Stimulated activated CD4-positive, alpha-beta T cell treated with anti-CD3 and anti-CD28 coated beads, Interleukin-15, amount 100 ng/mL, for 1 hour (primary cell): ENCODE measurements at regions not wholly inside any gene's neighbourhood (a gene's known extent, or its start where the extent isn't known, plus 50 kb on each side); places are given as distances from the start of the nearest gene placed in this dataset.

Source experiments
- DNase-seq, 2 donors: peaks; one replicate each; pipeline ENCODE4 v3.0.0-alpha.2; 2020; ENCODE audit warnings: low read depth in 1 of 2, low spot score in 1 of 2

DNA sequence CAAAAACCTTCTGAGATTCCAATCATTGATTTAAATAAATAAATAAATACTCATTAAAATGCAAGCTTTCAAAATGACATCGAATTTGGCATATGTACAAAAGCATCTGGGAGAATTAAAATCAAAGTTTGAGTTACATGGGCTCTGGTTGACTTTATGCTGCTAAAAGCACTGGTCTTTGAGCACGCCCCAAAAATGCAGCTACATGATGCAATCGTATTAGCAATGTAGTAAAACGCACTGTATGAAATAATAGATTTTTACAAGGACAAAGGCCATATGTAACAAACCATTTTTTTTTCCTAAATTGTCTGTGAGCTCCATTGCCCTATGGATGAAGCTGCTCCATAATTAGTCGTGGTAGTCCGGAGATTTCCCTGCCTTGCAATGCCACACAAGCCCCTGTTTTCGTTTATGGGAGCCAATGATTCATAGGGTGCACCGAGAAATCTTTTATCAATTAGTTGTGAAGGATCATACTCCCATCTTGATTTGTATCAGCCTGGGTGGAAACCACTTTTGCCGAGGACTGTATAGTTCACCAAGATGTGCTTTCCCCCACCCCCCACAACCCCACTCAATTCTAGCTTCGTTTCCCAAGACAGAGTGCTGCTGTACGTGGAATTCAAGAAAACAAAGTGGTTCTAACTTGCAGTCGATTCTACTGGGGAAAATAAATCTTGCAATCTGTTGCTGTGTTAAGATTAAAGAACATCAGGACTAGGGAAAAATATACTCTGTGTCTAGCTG lies 268.4 kb downstream of the IRS1 start:
- no peak for DNase-seq

DNA sequence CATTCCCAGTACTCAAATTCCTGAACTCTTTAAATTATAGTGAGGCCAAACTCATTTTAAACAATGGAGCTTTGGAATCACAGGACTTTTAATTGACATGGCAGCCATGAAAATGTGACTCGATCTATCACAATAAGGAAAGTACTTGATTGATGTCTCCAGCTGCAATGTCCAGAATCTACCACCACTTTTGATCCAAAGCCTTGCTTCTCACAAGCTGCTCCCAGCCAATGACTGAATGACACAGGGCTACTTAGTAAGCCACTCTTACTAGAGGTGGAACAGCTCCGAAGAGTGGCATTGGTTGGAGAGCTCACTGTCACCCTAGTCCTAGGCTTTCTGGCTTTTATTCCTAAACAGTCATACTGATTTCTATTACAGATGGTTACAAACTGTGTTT lies 270.1 kb downstream of the IRS1 start:
- no peak for DNase-seq

- DNase-seq, result no peak
These were observed 272.9 kb downstream of the IRS1 start for GRCh38 chr2:226526716-226527115.

- no peak for DNase-seq
These were observed 275.2 kb downstream of the IRS1 start for GRCh38 chr2:226524381-226524843.

- DNase-seq, result no peak
These were observed 278.9 kb downstream of the IRS1 start for GRCh38 chr2:226520723-226521122.

DNA sequence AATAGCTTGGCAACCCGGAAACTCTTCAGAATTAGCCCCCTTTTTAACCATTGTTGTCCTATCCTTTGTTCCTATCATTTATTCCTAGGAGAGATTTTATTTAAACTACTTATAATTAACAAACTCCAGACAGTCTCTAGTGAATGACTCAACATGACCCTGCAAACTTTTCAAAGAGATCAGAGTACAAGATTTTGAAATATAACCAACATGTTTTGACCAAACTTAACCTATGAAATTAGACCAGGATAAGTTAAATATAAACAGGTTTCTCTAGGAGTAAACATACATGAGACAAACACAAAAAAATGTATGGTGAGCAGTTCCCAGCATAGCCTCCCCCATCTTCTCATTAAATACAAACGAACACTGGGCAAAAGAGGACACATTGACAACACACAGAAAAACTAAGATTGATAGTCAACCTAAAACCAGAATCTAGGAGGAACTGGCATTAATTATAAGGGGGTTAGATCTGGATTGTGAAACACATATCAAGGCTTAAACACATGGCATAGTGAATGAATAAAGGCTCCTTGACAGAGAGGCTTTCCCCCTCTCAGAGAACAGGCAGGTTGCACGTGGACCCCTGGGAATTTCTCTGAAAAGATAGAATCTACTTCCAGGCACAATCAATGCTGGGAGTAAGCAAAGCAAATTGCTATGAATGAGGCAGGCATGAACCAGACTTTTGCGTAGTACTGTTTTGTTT lies 284.1 kb downstream of the IRS1 start:
- no peak for DNase-seq

- DNase-seq, result no peak
These were observed 284.7 kb downstream of the IRS1 start for GRCh38 chr2:226514895-226515294.

- DNase-seq, result no peak
These were observed 288.3 kb downstream of the IRS1 start for GRCh38 chr2:226511311-226511710.

GRCh38 chr2:226508683-226509082 lies 290.9 kb downstream of the IRS1 start:
- DNase-seq, result no peak

GRCh38 chr2:226508005-226508404 lies 291.6 kb downstream of the IRS1 start:
- DNase-seq, result no peak

DNA sequence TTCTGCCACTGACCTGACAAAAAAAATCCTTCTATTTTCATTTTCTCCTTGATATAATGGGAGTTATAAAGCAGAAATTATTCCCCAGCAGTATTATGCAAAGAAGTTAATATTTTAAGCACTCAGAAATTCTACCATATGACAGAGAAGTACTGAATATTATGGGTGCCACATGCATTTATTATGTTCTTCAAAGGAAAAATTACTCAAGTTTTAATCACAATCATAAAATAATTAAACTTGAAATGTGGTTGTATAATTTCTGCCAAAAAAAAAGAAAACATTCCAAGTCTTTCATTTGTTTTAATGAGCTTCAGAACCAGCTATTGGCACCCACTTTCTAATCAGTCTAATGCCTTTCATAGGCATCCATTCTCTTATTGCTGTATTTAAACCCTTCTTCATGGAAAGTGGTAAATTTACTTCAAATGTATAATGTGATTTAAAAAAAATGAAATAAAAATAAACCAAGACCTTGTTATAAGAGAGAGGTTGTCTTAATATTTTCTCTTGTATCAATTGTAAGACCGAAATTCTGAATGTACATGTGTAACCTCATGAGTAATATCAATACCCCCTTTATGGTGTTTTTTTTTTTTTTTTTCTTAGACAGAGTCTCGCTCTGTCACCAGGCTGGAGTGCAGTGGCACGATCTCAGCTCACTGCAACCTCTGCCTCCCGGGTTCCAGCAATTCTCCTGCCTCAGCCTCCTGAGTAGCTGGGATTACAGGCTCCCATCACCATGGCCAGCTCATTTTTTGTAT lies 302.3 kb downstream of the IRS1 start:
- DNase-seq, result no peak

DNA sequence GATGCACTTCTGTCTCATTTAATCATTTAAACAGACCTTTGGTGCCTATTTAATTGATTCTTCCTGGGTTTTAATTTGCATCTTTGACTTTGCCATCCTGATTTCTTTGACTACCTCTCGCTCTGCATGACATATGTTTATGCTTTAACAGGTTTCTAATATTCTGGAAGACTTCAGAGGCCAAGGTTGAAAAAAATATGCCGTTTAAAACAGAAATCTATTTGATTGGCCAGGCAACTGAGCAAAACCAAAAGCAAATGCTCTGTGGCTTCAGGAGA lies 303.4 kb downstream of the IRS1 start:
- DNase-seq, result no peak

DNA sequence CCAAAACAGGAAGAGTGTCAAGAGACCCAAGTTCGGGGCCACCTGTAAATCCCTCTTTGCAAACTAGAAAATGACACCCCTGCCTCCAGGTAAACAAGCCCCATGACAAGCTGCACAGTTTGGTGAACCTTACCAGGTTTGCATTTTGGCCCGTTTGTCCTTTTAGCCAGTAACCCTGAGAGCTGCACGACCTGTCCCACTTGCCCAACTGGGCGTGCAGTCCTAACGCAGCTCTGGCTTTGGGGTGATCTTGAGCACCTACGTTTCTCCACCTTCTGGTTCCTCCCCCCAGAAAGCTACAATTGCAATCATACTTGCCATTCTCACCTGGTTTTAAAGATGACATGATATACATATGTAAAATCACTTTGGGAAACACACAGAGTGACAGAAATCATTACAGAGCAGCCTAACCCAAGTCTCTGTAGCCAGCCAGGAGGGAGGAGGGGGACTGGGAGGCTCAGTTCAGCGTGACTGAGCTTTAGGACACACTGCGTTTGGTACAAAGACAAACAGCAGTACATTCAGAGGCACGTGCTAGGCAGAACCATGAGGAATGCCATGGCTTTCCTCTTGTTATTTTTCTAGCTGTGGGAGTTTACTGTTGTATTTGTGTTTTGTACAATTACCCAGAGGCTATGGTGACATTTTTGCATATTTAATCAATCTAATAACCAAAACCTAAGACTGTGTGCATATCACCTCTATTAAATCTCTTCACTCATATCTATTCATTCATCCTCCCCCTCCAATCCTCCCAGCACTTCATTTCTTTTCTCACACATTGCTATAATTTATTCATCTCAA lies 304.0 kb downstream of the IRS1 start:
- DNase-seq, result no peak

DNA sequence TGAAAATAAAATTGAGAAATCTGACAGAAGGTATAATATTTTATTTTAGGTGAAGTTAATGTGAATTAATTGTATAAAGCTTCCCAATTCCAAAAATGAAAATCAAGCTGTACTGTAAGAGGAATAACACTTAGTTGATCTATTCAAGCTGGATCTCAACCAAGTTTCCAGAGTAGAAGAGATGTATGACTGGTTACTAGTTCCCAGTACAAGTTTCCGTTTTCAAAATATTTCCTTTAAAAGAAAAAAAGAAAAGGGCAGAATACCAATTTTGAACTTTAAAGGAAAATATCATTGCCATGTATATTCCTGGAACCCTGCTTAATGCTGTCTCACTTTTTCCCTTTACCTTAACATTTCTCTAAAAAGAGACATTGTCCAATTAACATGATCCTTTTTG lies 308.5 kb downstream of the IRS1 start:
- no peak for DNase-seq

GRCh38 chr2:226489775-226490541 lies 309.7 kb downstream of the IRS1 start:
- DNase-seq, result no peak

- no peak for DNase-seq
These were observed 311.6 kb downstream of the IRS1 start for GRCh38 chr2:226488034-226488433.

GRCh38 chr2:226487573-226487972 lies 312.0 kb downstream of the IRS1 start:
- DNase-seq, result no peak

DNA sequence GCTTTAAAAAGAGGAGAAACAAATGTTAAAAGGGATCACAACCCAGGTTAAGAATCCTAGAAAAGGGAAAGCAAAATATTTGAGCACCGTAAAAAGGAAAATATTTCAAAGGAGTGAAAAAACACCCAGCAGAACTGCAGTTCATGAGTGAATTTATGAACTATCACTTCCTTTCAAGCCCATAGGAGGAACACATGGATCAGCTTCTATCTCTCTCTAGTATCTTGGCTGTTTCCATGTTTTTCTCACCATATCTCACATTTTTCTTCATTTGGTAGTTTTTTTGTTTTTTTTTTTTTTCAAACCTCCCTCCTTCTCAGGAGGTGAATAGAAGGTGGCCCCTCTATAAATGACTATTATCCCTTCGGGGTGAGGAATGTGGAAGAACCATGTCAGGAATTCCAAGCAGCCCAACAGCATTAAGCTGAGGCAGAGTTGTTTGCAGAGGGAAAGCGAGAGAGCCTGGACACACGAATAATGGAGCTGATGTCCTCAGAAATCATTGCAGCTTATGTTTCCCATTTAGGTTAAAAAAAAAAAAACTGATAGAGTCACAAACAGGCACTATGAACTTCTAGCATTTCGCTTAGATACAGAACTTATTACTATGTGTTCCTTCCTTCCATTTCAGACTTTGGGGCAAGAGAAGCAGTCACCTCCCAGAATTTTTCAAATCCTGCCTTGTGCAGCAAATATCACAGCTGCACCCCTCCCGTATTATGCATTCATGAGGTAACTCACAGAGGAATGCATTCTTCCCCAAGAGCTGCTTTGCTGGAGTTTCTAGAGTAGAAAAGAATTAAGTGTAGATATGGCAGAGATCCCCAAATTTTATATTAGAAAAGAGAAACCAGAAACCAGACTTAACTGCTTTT lies 315.6 kb downstream of the IRS1 start:
- no peak for DNase-seq

DNA sequence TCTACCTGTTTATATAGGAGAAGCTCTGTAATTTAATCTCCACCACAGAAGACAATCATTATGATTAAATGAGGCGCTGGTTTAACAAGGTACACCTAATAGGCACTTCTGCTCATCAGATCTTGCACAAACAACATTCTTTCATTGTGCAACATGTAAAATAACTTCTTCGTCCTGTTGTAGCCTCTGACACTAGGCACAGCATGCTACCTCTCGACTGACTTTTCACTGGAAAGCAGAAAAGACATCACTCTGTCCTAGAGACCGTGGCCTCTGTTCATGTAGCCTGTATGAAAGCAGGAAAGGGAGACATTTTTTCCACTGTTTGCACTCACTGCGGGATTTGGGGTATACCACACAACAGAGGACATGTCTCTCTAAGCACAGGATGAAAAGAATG lies 316.5 kb downstream of the IRS1 start:
- no peak for DNase-seq
